HG03354 (cell line): ENCODE measurements at regions not wholly inside any gene's neighbourhood (a gene's known extent, or its start where the extent isn't known, plus 50 kb on each side); places are given as distances from the start of the nearest gene placed in this dataset.

Experiments
- ATAC-seq: cut with Tn5 transposase; IDR thresholded peaks from one replicate; pipeline ENCODE4 v1.9.1; 2021; ENCODE audit warnings: mild to moderate bottlenecking; ENCODE audit not compliant: unreplicated experiment, poor library complexity, severe bottlenecking

DNA sequence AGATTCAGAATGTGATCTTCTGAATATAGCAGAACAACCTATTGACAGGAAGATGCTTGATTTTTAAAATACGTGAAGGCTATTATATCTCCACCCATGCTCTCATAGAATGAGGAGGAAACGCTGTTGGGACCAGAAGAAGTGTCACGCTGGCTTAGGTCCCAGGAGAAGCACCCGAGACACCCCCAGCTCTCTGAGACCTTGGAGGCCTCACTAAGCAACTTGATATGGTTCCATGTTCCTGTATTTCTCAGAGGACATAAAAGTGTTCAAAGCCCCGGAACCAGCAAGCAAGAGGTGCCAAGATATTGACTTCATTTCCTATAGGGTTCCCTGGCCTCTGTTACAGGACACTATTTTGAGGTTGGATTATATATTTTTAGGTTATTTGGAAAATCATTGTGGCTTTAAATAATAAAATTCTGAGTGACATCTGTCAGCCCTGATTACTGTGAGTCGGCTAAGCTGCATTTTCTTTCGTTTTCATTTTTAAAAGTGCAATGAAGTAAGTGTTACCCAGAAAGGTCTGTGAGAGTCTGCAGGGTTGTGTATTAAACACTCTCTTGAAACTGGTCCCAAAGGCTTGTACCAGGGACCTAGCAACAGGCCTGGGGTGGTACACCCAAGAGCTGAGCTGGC lies 400.0 kb downstream of the SOX9 start:
- ATAC-seq = peak; percentile 42

DNA sequence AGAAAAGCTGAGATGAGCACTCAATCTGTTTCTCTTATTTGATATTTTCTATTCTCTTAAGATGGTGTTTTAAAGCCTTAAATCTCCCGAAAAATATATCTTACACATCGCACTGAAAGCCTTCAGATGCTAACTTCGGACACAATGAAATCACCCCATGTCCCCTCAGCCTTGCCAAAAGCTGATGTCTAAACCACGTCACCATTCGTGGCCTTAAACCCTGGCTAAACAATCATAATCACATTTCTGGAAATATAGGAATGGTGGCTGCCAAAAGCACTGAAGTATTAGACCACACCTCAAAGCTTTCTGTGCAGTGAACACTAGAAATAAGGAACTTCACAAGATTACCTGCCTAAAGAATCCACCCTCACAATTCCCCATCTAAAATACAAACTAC lies 402.7 kb downstream of the SOX9 start:
- ATAC-seq = no peak

DNA sequence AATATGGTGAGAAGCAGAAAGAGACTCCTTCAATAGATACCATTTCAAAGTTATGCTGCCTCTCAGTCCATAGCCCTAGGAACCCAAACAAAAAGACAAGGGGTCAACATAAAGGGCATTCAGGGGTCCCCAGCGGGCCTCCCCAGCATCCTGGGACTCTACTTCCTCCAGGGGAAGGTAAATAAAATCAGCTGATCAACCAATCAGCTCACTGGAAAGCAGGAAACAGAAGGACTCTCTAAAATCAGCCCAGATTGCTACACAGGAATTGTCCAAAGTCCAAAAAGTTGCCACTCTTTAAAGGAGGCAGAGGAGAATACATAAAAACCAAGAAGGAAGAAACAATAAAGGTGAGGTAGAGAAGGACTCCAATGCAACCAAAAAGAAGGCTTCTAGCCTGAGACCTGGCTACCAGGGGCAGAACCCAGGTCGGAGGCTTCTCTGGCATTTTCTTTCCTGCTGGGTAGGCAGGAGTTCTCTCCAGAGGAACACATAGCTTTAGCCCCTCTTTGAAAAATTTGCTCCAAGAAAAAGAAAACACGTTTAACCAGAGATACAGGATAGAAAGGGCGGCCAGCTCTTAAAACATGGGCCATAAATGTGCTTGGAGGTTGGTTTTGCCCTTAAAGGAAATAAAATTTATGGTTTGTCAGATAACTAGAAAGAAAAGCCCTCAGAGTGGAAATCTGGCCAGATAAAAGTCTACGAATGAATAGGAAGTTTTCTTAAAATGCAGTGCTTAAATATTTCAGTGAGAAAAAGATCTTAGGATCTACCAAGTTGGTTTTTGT lies 404.6 kb downstream of the SOX9 start:
- no peak for ATAC-seq

DNA sequence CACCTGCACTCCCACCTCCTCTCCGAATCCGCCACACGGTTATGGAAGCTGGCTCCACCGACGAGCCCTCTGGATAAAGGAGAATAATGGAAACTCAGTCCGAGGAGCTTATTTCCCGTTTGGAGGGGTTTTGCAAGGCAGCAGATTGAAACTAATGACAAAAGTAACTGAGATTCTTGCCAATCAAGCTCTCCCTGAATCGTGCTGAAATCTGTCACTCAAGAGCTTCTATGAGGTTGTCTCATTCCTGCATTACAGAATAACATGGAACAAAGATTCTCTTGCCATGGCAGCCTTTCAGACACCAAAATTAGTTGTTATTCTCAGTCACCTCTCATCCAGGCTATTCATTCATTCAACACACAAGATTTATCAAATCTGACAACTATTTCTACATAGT lies 405.9 kb downstream of the SOX9 start:
- ATAC-seq = no peak

DNA sequence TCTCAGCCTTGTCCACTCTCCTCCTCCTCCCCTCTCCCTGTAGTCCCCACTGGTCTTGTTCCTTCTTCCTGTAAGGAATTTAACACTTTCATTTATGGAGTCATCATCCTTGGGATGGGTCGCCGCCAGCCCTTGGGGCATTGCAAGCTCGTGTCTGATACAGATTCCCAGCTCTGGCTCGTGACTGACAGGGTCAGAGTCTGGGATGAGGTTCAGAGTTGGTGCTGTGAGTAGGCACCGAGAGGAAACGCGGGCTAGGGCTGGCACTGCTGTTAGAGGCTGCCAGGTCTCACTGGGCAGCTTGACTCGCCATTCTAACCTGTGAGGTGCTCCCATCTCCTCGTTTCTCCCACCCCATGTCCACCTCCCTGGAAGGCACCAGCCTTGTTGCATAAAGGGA lies 407.0 kb downstream of the SOX9 start:
- no peak for ATAC-seq

DNA sequence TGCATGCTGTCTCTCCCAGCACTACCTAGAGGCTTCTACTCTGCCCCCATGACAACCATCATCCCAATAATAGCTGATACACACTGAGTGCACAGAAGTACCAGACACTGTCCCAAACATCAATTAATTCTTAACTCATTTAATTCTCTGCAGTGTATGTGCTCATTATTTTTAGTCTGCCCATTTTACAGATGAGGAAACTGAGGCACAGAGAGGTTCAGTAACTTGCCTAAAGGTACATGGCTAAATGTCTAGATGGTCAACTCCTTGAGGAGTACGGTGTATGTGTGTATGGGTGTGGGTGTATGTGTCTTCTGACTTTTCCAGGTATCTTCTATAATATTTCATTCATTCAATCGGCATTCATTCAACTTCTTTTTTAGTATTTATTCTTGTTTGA lies 407.9 kb downstream of the SOX9 start:
- ATAC-seq = no peak

DNA sequence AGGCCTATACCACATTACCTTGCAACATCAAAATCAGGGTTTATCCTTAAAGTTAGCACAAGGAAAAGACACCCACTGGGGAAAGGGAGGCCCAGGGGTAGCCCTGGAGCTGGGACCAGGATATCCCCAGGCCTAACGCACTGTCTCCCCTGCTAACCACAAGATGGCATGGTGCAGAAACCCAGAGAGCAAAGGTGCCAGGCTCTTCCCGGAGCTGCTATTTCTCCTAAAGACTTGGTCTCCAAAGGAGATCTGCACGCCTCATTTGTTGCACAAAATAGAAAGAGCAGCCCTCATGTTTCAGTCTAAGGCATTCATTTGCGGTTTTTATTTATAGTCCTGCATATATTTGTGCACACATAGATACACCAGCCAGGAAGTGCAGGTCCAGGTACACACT lies 408.6 kb downstream of the SOX9 start:
- ATAC-seq = no peak

DNA sequence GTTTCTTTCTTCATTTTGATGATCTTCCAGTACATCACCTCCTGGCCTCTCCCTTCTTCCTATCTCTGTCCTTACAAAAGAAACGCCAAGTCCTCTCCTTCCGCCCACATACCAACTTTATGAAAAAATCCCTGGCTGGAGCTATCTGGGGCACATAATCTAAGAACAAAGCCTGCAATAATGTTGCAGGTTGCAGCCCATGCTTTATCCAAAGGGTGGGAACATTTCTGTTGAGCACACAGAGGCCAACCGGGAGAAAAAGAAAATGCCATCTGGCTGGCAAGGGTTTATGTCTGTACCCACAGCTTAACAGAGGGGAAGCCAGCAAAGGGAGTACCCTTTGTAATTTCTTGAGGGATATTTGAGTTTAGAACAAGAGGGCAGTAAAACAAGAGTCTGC lies 409.6 kb downstream of the SOX9 start:
- no peak for ATAC-seq

DNA sequence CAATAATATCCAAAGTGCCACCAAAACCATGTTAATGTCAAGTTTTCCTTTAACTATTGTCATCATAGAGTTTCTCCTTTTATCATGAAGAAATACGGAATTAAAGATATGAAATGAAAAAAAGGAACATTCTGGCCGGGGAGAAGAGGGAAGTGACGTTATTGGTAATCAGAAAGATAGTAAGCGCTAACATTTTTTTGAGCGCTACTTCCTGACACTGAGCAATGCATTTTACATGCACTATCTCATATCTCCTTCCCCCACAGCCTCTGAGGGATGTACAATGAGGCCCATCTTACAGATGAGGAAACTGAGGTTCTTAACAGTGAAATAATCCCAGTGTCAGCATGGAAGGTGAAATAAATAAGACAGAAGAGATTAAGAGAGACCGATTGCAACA lies 410.9 kb downstream of the SOX9 start:
- no peak for ATAC-seq

DNA sequence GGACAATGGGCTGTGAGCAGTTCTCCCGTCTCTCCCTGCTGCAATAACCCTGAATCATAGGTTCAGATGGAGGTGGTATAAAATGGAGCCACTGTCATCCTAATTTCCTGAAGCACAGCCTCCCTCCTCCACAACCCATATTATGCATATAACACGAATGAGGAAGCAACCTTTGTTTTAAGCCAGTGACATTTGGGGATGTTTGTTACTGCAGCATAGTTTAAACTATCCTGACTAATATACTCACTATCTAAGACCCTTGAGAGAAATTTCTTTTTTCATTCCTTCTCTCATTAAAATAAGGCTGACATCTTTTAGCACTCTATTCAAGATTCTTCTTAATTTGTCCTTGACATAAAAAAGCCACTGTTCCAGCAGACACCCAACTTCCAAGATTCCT lies 413.4 kb downstream of the SOX9 start:
- no peak for ATAC-seq

DNA sequence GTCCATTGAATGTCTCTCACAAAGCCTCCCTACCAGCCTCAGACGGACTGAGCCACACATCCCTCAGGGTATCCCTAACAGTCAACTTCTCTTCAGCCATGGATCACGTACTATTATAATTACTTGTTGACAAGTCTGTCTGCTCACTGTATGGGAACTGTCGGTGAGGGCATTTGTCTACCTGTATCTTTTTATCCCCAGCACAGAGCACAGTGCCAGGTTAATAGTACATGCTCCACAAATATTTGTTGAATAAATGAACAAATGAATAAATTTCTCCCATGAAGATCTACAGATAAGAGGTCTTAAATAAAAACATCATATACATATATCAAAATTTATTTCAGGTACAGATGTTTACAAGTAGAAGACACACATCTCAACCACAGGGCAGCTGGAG lies 414.0 kb downstream of the SOX9 start:
- no peak for ATAC-seq

DNA sequence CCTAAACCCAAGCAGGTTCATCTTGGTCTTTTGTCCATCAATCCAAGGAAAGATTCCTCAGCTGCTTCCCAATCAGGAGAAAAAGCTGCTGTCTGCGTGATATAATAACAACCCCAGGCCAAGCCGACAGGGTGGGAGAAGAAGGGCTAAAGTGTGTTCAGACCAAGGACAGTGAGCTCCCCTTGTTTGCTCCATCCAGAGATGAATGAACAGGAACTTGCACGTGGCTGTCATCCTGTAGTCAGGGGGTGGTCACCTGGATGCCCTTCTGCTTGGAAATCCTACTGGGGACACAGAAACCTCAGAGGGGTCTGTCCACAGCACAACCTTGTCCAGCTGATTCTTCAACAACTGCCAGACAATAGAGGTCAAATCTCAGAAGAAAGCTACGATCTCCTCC lies 414.5 kb downstream of the SOX9 start:
- ATAC-seq = no peak

DNA sequence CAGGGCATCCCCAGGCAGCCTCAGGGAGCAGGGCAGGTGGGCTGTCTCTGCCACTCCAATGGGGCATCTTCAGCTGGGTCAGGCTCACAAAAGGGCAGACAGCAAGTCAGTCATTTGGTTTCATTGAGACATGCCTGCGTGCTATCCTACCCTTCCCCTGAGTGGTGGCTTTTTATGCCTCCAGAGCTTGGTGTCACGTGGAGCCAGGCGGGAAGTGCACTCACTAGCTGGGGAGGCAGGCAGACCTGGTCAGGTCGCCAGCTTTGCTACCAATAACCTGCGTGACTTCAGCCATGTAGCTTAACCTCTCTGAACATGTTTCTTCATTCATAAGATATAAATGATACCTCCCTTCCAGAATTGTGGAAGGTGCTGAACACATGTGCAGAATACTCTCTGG lies 415.0 kb downstream of the SOX9 start:
- no peak for ATAC-seq

DNA sequence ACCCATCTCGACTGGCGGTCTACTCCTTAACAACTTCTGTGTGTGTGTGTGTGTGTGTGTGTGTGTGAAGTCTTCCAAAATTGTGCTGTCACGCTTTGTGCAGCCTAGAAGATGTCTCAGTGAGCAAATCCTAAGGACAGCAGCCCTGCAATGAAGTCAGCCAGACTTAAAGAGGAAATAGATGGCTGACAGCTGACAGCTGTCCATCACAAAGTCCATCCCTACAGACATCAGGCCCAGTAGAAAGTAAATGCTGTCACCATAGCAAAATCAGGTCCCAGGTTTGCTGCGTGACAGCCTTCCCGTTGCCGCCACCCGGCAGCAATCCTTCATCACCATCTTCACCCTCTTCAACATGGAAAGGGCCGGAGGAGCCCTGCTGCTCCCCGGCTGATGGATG lies 416.0 kb downstream of the SOX9 start:
- ATAC-seq = no peak

DNA sequence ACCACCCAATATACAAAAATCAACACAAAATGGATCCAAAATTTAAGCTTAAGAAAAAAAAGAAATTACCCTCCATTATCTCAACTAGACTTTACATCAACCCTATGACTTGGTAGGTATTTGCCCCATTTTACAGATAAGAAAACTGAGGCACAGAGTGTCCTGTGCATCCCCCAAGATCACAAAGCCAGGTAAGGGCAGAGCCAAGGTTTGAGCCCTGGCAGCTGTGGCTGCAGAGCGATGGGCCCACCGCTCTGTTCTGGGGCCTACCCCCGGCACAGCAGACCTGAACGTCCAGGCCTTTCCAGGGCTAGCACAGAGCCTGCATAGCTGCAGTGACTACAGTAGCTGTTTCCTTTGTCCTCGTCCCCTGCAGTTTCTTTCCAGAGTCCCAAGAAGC lies 417.6 kb downstream of the SOX9 start:
- ATAC-seq = no peak

DNA sequence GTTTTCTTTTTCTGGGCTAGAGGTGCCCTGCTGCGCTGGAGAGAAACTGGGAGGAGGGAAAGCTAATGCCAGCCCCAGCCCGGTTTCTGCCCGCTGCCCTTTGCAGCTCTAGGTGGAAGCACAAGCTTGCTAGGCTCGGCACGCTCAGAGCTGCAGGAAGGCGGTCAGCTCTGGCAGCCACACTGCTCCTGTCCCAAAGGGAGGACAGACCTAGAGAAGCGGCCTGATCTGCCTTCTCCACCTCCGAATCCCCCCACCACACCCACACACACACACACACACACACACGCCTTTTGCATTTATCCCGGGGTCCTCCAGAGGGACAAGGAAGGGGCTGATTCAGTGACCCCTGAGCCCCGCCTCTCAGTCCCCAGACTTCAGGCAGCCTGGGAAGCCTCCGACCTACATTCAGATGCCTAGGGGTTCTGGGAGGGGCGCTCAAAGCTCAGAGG lies 418.1 kb downstream of the SOX9 start:
- ATAC-seq = no peak

DNA sequence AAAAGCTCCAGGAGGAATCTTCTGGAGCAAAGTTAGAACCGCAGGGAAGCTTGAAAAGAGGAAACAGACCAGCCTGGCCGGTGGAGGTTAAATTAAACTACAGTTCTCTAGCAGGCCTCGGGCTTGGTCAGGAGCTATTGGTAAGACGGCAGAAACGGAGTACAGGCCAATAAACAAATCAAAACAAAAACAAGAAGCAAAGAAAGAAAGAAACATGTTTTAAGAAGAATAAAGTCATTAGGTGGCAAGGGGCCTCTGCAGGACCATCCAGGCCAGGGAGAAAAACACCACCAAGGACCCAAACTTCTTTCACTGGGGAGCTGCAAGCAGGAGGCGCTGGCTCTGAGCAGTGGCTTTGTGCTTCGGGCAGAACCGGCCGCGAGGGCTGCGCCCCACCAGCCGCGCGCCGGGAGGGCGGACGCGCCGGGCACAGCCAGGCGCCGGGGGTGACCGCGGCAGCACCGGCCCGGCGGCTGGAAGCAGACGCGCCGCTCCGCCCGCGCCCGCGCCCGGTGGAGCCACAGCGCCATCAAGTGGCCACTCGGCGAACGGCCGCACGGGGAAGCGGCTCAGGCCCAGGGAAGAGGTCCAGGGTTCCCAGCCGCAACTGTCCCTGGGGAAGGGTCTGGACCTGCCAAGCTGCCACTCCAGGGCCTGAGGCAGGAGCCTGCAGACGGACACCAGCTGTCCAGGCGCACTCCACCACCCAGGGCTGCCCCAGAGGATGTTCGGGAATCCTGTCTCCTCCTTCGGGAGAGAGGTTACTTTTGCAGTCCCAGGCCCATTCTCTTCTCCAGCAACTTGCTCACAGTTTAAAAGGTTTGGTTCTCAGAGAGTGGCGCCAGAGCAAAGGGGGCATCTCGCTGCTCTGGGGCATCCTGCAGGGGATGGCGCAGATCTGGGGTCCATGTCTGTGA lies 419.4 kb downstream of the SOX9 start:
- peak; percentile 93 for ATAC-seq

DNA sequence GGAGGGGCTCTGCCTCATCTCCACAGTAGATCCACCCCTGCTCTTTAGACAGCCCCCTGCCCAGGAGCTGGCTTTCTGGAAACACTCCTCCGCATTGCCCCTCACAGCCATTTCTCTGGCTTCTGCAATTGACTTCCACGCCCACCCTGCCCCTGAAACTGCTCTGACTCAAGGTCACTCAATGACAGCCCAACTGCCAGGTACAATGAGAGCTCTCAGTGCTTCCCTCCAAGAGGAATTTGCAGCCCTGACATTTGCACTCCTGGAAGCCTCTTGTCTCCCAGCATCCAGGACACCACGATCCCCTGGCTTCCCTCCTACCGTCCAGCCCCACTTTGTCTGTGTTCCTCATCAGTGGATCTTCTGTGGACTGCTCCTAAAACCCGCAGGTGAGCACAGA lies 421.5 kb downstream of the SOX9 start:
- ATAC-seq = no peak

DNA sequence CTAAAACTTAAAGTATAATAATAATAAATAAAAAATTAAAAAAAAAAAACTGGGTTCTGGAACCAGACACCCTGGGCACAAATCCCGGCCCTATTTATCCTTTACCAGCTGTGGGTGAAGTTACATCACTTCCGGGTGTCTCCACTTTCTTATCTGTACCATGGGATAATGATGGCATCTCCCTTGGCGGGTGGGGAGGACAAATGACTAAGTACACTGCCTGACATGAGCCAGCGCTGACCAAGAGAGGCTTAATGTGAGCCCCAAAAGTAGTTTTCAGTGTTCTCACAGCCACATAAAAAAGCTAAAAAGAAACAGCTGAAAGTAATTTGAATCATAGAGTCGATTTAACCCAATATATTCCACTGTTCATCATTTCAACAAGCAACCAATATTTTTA lies 424.9 kb downstream of the SOX9 start:
- no peak for ATAC-seq

DNA sequence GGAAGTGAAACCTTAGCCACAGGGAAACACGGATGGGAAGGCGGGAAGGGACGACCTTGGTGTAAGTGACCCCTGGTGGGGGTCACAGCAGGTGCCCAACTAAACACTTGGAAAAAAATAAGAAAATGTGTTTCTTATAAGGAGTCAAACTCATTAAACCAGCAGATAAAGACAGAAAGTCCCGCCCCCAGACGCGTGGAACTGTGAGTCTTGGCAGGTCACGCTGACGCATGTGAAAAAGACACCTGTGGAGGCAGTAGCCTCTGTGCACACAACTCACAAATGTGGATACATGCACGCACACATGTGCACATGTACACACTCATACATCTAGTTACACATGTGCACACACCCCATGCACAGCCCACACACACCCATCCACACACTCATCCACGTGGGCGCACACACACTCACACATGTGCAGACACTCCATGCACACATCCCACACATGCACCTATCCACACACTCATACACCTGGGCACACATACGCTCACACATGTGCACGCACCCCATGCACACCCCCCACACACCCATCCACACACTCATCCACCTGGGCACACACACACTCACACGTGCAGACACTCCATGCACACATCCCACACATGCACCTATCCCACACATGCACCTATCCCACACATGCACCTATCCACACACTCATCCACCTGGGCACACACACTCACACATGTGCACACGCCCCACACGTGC lies 432.4 kb downstream of the SOX9 start:
- no peak for ATAC-seq
